ENCODE measurements at regions not wholly inside any gene's neighbourhood (a gene's known extent, or its start where the extent isn't known, plus 50 kb on each side); places are given as distances from the start of the nearest gene placed in this dataset.
A peak's percentile ranks its signal among the peaks of the same experiment; 100 is the strongest.
"Not testable (repeated sequence)": the region's sequence is repeated elsewhere in the genome, so short reads cannot be mapped to it uniquely, and the experiment has no call there.

DNA sequence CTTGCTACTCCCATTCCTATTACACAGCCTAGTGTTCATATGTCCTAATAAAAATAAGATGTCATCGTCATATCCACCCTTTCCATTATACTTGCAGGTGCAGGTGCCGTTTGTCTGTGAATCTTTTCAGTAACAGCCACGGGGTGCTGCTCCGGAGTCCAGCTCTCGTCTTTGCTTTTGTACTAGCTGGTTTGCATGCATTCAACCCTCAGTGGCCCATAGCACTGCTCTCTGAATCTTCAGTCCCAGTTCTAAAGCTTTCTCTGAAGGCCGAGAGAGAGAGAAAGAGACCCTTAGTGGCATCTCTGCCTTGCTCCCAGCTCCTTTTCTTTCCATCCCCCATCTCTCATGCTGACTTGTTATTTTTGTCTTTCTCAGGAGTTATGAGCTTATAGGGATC lies 468.5 kb downstream of the TMEM232 start:
- no peak for DNase-seq

DNA sequence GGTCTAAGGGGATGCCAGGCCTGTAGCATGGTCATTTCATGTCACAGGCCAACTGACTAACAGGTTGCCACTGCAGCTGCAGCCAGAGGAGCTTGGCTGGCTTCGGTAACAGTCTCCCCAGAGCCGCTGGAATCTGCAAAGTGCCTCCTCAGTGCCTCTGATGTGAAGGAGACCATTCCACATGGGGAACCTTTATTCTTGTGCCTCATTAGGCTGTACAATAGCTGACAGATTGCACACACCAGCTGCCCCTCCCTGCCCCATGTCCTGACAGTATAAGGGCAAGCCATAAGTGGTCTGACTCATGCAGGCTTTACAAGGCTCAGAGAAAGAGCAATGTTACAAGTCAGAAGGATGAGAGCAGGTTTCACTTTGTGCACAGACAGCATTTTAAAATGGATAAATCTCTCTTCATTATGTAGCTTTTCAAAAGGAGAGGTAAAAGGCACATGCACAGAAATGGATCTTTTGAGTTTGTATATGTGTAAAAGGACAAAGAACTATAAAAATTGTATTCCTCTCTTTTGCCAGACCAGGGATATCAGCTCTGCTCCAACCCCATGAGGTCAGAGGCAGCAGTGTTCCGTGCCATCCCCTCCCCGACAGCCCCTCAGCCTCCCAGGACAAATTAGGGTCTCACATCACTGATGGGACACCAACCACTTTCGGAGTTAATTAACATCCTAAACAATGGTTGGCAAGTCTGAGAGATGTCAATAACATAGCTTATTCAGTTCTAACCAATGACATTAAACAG lies 467.8 kb downstream of the TMEM232 start:
- DNase-seq = peak; percentile 10

DNA sequence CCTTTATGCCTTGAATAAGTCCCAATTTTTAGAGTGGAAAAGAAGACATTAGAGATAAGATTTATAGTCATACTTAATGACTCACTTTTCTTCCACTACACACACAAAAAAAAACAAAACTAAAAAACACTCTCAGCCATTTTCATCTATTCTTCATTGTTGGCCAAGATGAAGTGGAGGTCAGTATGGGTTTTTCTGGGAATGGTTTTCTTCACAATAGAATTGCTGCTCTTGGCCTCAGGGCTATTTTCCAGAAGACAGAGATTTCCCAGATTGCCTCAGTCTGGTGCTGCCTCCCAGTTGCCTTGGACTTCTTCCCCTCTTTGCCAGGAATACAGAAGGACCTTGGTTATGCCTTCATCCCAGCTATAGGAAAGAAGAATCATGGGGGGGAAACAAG lies 463.7 kb downstream of the TMEM232 start:
- DNase-seq = no peak

DNA sequence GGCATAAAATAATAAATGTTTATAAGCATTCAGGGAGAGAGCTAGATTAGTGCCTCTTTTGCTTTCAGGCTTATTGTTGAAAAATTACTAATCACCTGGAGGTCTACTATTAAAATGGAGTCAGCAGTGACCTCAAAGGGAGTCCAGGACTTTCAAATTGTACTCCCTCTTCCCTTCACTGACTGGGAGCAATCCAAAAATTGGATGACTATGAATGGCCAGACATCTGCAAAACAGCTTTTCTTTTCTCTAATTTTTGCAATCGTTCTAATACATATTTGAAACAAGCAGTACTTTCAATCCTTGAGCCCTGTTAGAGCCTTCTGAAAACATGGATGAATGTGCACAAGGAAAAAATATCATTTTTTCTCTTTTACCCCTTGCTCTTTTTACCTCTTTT lies 461.8 kb downstream of the TMEM232 start:
- no peak for DNase-seq

DNA sequence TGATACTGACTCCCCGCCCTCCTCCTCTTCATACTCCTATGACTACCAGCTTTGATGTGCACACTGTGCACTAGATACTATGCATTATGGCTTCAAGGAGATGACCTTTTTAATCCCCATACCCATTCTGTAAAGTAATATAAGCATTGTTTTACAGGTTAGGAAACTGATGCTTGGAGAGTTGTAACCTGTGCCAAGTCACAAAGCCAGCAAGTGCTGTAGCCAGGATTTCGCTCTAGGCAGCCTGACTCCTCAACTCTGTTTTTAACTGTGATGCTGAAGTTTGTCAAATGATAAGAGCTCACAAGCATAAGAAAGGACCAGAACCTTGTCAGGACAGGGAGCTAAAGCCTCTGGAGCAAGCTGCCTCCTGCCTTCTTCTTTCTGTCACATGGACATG lies 461.3 kb downstream of the TMEM232 start:
- DNase-seq = no peak

DNA sequence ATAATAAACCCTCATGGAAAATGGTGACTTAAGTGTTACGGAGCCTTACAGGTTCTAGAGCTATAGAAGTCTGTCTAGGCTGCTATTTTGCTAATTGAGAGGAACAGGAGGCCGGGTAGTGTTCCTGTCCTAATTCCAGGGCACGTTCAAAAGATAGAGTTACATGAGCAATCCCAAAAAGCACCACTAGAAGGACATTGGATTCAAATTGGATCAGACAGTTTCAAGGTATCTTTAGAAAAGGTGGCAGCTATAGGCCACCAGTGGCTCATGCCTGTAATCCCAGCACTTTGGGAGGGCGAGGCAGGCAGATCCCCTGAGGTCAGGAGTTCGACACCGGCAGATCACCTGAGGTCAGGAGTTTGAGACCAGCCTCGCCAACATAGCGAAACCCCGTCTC lies 458.8 kb downstream of the TMEM232 start:
- no peak for DNase-seq

DNA sequence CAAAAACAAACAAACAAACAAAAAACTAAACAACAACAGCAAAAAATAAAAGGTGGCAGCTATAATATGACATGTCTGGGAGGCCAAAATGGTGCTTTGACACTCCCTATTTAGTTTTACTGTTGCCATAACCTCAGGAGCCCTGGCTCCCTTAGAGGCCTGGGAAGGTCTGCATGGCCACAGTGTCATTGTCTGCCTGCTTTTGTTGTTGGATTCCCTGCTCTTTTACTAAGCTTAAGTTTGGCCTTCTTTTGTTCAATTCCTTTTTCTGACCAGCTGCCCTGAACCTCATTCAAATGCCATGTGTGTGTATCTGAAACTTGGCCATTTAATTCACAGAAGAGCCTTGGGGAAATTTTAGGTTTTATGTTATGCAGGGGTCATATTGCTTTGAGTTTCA lies 458.2 kb downstream of the TMEM232 start:
- no peak for DNase-seq

DNA sequence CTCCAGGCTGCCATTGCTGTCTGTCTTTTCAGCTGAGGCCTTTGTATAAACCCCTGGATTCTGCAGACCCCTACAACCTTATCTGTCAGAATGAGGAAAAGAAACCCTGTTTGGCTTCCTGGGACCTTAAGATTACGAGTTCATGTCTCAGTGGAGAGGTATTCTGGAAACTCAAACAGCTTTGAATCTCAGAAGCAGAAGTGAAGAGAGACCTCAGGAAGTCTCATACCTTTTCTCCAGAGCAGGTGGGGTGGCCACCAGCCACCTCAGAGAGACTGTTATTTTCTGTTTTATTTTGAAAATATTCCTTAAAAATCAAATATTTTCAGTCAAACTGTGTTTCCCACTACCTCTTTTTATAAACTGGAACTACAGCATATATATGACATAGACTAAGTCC lies 457.5 kb downstream of the TMEM232 start:
- DNase-seq = no peak

DNA sequence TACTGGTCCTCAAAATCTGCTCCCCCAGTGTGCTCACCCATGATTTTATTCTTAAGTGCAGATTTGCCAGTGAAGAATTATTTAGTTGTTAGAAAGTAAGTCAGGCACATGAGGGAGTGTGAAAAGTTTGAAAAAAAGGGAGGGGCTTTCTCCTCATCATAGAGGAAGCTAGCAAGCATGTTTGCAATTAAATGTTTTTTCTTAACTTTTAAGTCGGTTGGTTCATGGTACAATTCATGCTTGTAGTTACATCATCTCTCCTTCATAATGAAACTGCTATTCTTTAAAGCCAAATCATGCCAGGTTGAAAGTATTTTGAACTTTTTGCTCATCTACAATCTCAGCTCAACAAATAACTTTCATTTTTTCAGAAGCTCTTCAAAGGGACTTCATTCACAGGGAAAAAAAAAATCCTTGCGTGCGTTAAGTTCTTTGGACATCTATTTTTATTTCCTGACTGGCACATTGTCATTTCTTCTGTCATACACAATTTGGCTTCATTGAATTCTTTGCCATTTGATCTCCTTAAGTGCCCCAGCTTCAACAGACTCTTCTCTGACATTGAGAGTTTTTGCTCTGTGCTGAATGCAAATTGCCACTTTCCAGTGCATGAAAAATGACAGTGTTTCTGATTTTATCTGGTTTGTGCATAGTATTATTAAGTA lies 456.9 kb downstream of the TMEM232 start:
- no peak for DNase-seq

DNA sequence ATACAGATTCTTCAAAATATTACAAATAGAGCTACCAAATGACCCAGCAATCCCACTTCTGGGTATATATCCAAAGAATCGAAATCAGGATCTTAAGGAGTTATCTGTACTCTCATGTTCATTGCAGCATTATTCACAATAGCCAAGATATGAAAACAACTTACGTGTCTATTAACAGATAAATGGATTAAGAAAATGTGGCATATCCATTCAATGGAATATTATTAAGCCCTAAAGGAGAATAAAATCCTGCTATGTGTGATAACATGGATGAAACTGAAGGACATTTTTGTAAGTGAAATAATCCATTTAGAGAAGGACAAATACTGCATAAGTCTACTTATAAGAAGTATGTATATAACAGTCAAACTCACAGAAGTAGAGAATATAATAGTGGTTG lies 450.6 kb downstream of the TMEM232 start:
- DNase-seq = no peak

DNA sequence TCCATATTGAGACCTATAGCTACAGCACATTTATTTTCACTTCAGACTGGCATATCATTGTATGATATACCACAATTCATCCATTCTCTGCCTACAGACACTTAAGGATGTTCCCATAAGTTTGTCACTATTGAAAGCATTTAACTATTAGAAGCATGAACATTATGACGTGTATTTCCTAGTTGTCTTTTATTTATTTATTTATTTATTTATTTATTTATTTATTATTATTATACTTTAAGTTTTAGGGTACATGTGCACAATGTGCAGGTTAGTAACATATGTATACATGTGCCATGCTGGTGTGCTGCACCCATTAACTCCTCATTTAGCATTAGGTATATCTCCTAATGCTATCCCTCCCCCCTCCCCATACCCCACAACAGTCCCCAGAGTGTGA lies 448.0 kb downstream of the TMEM232 start:
- DNase-seq = not testable (repeated sequence)

DNA sequence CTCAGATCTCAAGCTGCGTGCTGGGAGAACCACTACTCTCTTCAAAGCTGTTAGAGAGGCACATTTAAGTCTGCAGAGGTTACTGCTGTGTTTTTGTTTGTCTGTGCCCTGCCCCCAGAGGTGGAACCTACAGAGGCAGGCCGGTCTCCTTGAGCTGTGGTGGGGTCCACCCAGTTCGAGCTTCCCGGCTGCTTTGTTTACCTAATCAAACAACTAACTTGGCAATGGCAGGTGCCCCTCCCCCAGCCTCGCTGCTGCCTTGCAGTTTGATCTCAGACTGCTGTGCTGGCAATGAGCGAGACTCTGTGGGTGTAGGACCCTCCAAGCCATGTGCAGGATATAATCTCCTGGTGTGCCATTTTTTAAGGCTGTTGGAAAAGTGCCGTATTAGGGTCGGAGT lies 442.4 kb downstream of the TMEM232 start:
- not testable (repeated sequence) for DNase-seq

DNA sequence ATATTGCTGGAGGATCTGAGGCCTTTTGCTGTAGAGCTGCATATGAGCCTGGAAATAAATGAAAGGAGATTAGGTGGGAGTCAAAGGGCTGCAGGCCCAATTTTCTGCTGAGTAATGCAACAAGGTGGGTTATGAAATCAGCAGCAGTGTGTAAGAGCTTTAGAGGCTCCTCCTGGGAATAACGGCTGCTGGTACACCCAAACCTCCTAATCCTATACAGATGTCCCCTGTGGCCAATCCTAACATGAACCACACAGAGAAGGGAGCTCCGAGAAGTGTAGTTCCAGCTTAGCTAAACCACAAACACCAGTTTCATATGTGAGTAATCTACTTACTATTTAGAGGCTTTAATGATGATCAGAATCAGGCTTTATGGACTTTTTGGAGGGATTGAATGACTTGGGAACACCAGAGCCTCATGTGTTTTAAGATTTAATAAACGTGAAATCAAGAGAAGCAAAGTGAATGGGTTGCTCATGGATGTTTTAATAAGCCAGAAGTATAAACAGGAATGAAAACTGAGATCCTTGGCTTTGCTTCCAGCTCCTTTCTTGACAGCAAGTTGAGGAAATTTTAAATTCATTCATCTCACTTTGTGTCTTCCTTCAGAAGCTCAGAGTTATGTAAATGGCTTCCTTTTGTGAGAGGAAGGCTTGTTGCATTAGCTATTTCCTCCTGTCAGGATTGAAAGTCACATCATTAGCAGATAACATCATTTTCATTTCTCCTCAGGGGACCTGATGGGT lies 437.5 kb downstream of the TMEM232 start:
- DNase-seq = no peak

DNA sequence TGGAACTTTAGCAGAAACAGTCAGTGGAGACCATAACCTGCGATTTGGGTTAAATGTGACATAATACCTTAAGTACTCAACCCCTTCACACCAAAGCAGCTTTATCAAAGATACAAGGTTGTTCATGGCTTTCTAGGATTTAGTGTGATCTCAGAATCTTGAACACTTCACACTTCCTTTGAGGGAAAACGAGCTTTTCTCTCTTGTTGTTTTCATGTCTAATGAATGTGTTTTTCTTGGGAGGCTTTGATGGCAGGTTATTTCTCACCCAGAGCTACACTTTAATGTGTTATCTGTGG lies 437.0 kb downstream of the TMEM232 start:
- no peak for DNase-seq

DNA sequence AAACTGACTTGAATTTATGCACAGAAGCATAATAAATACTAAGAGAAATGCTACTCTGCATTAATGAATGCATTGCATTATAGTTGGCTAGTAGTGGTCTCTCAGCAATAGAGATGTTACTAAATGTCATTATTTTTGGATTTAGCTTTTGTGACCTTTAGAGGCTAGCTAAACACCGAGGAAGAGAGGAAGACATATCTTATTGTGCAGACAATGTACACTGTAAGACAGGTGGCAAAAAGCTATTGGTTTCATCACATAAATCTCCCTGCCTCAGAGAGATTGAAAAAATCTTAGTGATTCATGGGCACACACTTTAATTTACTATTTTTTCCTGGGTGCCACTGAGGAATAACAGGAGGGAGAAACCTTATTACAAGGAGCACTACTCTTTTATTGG lies 435.9 kb downstream of the TMEM232 start:
- DNase-seq = no peak

DNA sequence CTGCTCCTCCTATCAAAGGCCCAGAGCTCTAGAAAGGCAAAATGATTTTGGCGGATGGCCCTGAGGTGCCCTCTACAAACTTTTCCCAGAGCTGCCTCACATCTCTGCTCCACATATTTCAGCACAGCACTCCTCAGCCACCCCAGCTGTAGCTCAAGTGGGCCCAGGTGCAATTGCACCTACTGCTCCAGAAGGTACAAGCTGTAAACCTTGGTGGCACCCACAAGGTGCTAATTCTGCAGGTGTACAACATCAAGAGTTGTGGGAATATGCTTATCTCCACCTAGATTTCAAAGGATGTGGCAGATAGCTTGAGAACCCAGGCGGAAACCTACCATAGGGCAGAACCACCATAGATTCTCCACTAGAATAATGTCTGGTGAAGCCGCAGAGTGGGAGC lies 432.2 kb downstream of the TMEM232 start:
- DNase-seq = no peak

DNA sequence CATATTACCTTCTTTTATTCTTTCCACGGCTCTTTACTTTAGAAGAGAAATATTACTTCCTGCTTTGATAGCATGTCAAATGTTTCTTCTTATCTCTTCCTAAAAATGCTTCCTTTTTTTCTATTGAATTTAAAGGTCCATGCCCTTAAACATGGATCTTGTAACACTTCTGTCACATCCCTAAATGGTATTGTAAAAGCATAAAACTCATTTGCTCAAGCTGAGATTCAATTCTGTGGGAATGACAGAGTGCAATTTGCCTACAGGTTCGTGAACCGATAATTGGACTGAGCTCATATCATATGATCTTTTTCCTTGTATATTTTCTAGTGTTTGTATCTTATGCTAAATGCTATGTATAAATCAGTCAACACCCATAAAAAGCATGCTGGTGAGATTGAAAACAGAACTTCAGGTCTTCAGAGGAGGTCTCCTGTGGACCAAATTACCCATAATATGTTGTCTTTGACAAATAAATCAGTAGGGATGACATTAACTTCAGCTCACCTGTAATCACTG lies 429.3 kb downstream of the TMEM232 start:
- DNase-seq = no peak

DNA sequence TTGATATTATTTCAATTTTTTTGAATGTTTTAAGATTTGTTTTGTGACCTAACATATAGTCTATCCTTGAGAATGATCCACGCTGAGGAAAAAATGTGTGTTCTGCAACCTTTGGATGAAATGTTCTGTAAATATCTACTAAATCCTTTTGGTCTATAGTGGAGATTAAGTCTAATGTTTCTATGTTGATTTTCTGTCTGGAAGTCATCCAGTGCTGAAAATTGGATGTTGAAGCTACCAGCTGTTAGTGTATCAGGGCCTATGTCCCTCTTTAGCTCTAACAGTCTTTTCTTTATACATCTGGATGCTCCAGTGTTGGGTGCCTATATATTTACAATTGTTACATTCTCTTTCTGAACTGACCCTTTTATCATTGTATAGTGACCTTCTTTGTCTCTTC lies 422.3 kb downstream of the TMEM232 start:
- no peak for DNase-seq

DNA sequence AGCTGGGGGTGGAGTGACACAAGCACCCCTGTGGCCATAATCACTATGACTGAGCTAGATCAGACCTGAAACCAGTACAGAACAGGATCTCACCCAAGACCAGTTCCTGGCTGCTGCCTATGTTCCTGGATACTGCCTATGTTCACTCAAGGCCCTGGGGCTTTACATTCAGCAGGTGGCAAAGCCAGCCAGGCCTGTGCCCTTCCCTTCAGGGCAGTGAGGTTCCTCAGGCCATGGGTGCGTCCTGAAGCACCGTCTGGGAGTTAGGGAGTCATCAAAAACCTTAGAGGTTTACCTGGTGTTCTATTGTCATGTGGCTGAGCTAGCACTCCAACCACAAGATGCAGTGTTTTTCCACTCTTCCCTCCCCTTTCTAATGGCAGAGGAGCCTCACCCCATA lies 419.8 kb downstream of the TMEM232 start:
- DNase-seq = no peak

DNA sequence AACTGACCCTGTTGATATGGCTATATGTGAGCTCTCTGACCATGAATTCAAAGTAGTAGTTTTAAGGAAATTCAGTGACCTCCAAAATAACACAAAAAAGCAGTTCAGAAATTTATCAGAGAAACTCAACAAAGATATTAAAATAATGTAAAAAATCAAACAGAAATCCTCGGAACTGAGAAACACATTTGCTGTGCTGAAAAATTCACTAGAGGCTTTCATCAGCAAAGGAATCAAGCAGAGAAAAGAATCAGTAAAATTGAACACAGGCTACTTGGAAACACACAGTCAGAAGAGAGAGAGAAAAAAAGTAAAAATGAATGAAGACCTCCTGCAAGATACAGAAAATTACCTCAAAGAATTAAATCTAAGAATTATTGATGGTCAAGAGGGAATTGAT lies 417.2 kb downstream of the TMEM232 start:
- DNase-seq = no peak

DNA sequence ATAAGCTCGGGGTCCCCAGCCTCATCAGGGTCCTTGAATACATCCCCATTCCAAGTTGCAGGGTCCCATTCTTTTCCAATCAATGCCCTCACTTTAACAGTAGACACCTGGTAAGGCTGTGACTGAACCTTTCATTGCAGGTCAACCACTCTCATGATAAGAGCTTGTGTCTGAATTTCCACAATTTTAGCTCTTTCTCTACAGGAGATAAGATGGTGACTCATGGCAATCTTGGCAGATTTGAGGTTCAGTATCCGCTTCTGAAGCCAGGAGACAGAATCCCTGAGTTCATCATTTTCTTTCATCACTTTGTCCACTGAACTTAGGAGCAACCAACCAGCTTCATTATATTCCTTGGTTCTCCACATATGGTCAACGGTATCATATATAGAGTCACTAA lies 409.9 kb downstream of the TMEM232 start:
- DNase-seq = not testable (repeated sequence)

DNA sequence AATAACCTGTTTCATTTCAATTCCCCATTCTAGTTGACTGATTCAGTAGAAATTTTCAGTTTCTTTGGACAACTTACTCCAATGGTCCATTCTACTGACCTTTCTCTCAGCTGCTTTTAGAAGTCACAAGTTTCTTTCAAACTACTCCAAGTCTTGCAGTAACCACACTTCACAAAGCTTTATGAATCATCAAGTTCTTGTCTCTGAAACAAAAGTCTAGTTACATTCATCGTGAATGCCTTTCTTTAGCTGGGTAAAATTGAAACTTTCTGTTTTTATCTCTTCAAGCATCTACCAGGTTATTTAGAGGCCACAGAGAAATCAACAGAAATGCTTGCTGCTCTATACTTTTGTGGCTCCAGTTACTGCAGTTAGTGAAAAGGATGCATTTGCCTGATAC lies 405.4 kb downstream of the TMEM232 start:
- no peak for DNase-seq

DNA sequence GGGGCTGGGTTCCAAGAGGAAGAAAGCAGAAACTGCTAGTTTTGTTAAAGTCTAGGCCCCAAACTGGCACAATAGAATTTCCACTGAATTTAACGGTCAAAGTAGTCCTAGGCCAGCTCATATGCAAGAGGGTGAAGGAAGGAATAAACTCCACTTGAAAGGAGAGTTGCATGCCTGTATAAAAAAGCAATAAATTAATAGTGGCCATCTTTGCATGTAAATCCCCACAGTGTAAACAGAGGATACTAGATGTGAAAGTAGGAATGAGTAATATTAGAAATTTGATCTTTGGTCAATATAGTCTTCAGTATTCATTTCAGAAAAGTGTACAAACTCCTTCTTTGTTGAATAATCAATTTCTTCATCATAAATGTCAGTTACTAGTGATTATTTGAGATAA lies 403.1 kb downstream of the TMEM232 start:
- no peak for DNase-seq

DNA sequence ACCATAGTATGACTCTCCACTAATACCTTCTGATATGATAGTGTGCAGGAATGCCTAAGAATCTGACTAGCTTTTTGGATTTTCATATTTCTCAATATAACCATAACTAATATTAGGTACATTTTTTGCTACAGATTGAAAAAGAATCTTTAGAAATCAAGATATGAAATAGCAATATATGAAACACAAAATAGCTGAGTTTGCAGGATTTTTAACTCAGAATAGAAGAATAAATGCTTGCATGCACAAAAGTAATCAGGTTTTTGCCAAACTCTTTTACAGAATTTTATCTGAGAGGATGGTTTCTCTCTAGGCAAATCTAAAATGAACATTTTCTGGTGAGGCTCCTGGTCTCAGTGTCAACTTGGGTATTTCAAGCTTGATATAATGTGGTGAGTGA lies 402.6 kb downstream of the TMEM232 start:
- DNase-seq = no peak
